ENCODE measurements at regions not wholly inside any gene's neighbourhood (a gene's known extent, or its start where the extent isn't known, plus 50 kb on each side); places are given as distances from the start of the nearest gene placed in this dataset.
"Not testable (repeated sequence)": the region's sequence is repeated elsewhere in the genome, so short reads cannot be mapped to it uniquely, and the experiment has no call there.

DNA sequence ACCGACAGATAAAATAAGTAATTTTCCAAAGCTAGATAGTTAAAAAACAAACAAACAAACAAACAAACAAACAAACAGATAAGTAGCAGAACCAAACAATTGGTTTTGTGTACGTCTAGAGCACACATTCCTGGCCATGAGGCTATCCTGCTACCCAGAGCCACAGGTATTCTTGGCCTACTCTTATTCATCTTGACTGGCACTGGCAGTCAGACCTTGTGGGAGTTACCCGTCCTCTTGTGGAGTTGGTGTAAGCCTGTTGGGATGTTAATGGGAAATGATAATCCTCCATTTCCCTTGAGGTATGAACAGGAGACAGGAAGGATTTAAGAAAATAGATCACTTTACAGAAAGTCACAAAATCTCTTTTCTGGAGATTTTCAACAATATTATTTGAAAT is 142.4 kb upstream of the MEOX2 start:
- 93 to 97% methylated on average over 2 to 3 of the region's 3 CpGs for WGBS, 2 experiments
- Histone ChIP-seq H3K4me3 (ENCODE audit: insufficient read depth, low read depth, low read length) (no peak overlapping the region), H3K9me3 (ENCODE audit: control insufficient read depth, low read length) (no peaks in the 10 kb centered on the region), H3K27ac (ENCODE audit: insufficient read depth, low read depth, low read length, poor library complexity, severe bottlenecking) (no peak overlapping the region), H3K27me3 (ENCODE audit: control insufficient read depth, insufficient read depth, low read length, poor library complexity, severe bottlenecking) (no peaks in the 10 kb centered on the region), H3K36me3 (ENCODE audit: control insufficient read depth, insufficient read depth, low read length) (no peaks in the 10 kb centered on the region), H3K4me1 (ENCODE audit: control insufficient read depth, insufficient read depth, low read length) (no peaks in the 10 kb centered on the region)

DNA sequence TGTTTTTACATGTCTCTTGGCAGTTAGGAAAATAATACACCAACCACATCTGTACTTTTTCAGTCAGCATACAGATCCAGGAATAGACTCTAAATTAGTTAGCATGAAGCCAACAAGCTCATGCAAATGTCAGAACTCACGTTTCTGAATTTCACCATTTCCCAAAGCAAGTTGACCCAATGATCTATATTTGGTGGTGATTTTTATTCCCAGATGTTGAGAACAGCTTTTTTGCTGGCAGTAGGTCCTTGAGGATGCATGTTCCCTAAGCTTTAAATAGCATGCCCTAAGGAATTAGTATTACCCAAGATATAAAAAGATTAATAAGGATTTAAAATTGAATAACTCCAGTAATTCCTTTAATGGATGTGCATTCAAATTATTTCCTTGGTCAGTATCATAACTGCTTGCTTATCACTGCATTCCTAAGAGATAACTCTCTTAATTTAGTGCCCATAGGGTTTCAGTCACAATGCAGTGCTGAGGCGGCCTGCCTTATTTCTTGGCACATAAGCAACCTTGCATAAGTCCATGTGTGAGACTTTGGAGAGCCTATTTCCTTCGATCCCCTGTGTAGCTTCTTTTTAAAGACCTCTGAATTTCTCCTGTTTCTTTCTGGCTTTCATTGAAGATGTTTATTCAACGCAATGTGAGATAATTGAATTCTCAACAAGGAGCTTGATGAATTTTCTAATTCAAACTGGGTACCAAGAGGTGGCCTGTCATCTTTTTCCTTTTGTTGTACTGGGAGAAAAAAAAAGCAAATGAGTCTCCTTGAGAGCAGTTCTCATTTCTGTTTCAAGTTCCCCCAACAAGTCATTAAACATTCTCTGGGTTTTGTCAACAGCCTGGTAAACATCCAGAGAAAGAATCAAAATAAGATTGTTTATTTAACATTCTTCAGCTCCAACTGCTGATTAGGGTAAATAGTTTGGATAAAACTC is 135.3 kb upstream of the MEOX2 start:
- no peak overlapping the region for H3K27ac ChIP-seq (ENCODE audit: insufficient read depth, low read depth, low read length, poor library complexity, severe bottlenecking)
- no peaks in the 10 kb centered on the region for H3K36me3 ChIP-seq (ENCODE audit: control insufficient read depth, insufficient read depth, low read length)
- no peaks in the 10 kb centered on the region for H3K27me3 ChIP-seq (ENCODE audit: control insufficient read depth, insufficient read depth, low read length, poor library complexity, severe bottlenecking)
- no peaks in the 10 kb centered on the region for H3K9me3 ChIP-seq (ENCODE audit: control insufficient read depth, low read length)
- H3K4me3 ChIP-seq (ENCODE audit: insufficient read depth, low read depth, low read length): no peak overlapping the region
- H3K4me1 ChIP-seq (ENCODE audit: control insufficient read depth, insufficient read depth, low read length): no peaks in the 10 kb centered on the region
- 86 to 96% methylated on average over 4 of the region's 4 CpGs for WGBS, 2 experiments

GRCh38 chr7:15820319-15820718 is 133.8 kb upstream of the MEOX2 start:
- Histone ChIP-seq H3K36me3 (ENCODE audit: control insufficient read depth, insufficient read depth, low read length) (no peaks in the 10 kb centered on the region), H3K9me3 (ENCODE audit: control insufficient read depth, low read length) (no peaks in the 10 kb centered on the region), H3K4me3 (ENCODE audit: insufficient read depth, low read depth, low read length) (no peak overlapping the region), H3K4me1 (ENCODE audit: control insufficient read depth, insufficient read depth, low read length) (no peaks in the 10 kb centered on the region), H3K27me3 (ENCODE audit: control insufficient read depth, insufficient read depth, low read length, poor library complexity, severe bottlenecking) (no peaks in the 10 kb centered on the region), H3K27ac (ENCODE audit: insufficient read depth, low read depth, low read length, poor library complexity, severe bottlenecking) (no peak overlapping the region)
- 94 to 95% methylated on average over 4 of the region's 4 CpGs for WGBS, 2 experiments

DNA sequence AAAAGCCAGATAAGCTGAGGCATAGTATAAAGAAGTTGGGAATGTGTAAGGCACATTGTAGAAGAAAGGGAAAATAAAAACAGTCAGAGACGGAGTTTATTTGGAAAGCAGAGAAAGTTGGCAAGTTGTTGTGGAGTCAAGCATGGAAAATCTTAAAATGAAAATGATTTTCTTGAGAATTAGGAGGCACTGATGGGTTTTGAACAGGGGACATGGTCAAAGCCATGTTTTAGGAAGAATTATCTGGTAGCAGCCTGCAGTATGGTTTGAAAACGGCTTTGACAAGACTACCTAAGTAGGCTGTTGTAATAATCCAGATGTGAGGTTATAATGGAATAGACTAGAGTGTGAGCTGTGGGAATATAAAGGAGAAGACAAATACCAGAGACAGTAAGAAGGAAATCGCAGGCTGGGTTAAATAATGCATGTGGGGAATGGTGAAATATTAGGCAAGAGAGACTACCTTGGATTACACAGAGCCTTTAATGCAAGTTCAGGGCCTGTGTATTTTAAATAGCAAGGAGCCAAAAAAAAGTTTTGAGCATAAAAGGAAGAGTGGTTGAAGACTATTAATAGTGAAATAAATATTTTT is 130.4 kb upstream of the MEOX2 start:
- Histone ChIP-seq H3K4me1 (ENCODE audit: control insufficient read depth, insufficient read depth, low read length) (no peaks in the 10 kb centered on the region), H3K27me3 (ENCODE audit: control insufficient read depth, insufficient read depth, low read length, poor library complexity, severe bottlenecking) (no peaks in the 10 kb centered on the region), H3K36me3 (ENCODE audit: control insufficient read depth, insufficient read depth, low read length) (no peaks in the 10 kb centered on the region), H3K9me3 (ENCODE audit: control insufficient read depth, low read length) (no peaks in the 10 kb centered on the region), H3K27ac (ENCODE audit: insufficient read depth, low read depth, low read length, poor library complexity, severe bottlenecking) (no peak overlapping the region), H3K4me3 (ENCODE audit: insufficient read depth, low read depth, low read length) (no peak overlapping the region)
- WGBS, 2 experiments: 94 to 96% methylated on average over 3 of the region's 3 CpGs

DNA sequence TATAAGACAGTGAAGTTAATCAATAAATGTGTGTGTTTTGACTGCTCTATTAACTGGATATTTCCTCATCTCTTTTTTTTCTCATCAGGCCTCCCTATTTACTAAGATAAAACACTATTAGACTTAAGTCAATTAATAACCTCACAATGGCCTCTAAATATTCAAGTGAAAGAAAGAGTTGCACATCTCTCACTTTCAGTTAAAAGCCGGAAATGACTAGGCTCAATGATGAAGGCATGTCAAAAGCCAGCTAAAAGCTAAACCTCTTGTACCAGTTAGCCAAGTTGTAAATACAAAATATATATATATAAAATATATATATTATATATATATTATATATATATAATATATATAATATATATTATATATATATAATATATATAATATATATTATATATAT is 127.0 kb upstream of the MEOX2 start:
- H3K27ac ChIP-seq (ENCODE audit: insufficient read depth, low read depth, low read length, poor library complexity, severe bottlenecking): no peak overlapping the region
- WGBS, 2 experiments: 80 to 93% methylated on average over 1 of the region's 1 CpG
- H3K4me1 ChIP-seq (ENCODE audit: control insufficient read depth, insufficient read depth, low read length): no peaks in the 10 kb centered on the region
- H3K36me3 ChIP-seq (ENCODE audit: control insufficient read depth, insufficient read depth, low read length): no peaks in the 10 kb centered on the region
- no peak overlapping the region for H3K4me3 ChIP-seq (ENCODE audit: insufficient read depth, low read depth, low read length)
- H3K9me3 ChIP-seq (ENCODE audit: control insufficient read depth, low read length): no peaks in the 10 kb centered on the region
- no peaks in the 10 kb centered on the region for H3K27me3 ChIP-seq (ENCODE audit: control insufficient read depth, insufficient read depth, low read length, poor library complexity, severe bottlenecking)

DNA sequence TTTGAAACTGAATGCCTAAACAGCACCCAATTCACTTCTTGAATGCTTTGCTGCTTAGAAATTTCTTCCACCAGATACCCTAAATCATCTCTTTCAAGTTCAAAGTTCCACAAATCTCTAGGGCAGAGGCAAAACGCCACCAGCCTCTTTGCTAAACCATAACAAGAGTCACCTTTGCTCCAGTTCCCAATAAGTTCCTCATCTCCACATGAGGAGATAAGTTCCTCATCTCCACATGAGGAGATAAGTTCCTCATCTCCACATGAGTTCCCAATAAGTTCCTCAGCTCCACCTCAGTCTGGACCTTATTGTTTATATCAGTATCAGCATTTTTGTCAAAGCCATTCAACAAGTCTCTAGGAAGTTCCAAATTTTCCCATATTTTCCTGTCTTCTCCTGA is 123.9 kb upstream of the MEOX2 start:
- H3K4me1 ChIP-seq (ENCODE audit: control insufficient read depth, insufficient read depth, low read length); H3K4me3 ChIP-seq (ENCODE audit: insufficient read depth, low read depth, low read length); H3K36me3 ChIP-seq (ENCODE audit: control insufficient read depth, insufficient read depth, low read length); H3K9me3 ChIP-seq (ENCODE audit: control insufficient read depth, low read length); H3K27ac ChIP-seq (ENCODE audit: insufficient read depth, low read depth, low read length, poor library complexity, severe bottlenecking); H3K27me3 ChIP-seq (ENCODE audit: control insufficient read depth, insufficient read depth, low read length, poor library complexity, severe bottlenecking): not testable (repeated sequence)
- WGBS, 2 experiments: 92 to 95% methylated on average over 1 of the region's 1 CpG

GRCh38 chr7:15809936-15810335 is 123.5 kb upstream of the MEOX2 start:
- not testable (repeated sequence) for H3K4me3 ChIP-seq (ENCODE audit: insufficient read depth, low read depth, low read length); H3K27me3 ChIP-seq (ENCODE audit: control insufficient read depth, insufficient read depth, low read length, poor library complexity, severe bottlenecking); H3K4me1 ChIP-seq (ENCODE audit: control insufficient read depth, insufficient read depth, low read length); H3K36me3 ChIP-seq (ENCODE audit: control insufficient read depth, insufficient read depth, low read length); H3K9me3 ChIP-seq (ENCODE audit: control insufficient read depth, low read length); H3K27ac ChIP-seq (ENCODE audit: insufficient read depth, low read depth, low read length, poor library complexity, severe bottlenecking)
- WGBS, 2 experiments: 93% methylated on average over 1 of the region's 1 CpG

GRCh38 chr7:15805891-15806290 is 119.4 kb upstream of the MEOX2 start:
- H3K4me1 ChIP-seq (ENCODE audit: control insufficient read depth, insufficient read depth, low read length): no peaks in the 10 kb centered on the region
- H3K9me3 ChIP-seq (ENCODE audit: control insufficient read depth, low read length): no peaks in the 10 kb centered on the region
- no peak overlapping the region for H3K27ac ChIP-seq (ENCODE audit: insufficient read depth, low read depth, low read length, poor library complexity, severe bottlenecking)
- 89 to 94% methylated on average over 2 of the region's 2 CpGs for WGBS, 2 experiments
- no peaks in the 10 kb centered on the region for H3K36me3 ChIP-seq (ENCODE audit: control insufficient read depth, insufficient read depth, low read length)
- H3K27me3 ChIP-seq (ENCODE audit: control insufficient read depth, insufficient read depth, low read length, poor library complexity, severe bottlenecking): no peaks in the 10 kb centered on the region
- H3K4me3 ChIP-seq (ENCODE audit: insufficient read depth, low read depth, low read length): no peak overlapping the region

DNA sequence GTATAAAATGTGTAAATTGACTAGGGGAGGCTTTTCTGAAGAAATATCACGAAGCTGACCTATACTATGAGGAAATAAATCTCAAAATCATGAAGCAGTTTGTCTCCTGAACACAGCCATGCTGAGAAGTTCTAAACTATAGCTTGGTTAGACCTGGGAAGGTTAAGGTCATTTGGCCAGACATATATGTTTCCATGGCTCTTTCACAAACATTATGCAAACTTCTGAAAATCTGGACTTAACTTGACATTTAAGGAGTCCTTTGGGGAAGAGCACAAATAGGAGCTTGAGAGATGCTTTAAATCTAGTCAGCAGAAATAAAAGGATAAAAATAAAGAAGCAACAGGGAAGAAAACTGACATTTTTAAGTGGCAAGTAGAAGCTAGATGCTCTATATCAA is 115.9 kb upstream of the MEOX2 start:
- Histone ChIP-seq H3K36me3 (ENCODE audit: control insufficient read depth, insufficient read depth, low read length) (no peaks in the 10 kb centered on the region), H3K4me1 (ENCODE audit: control insufficient read depth, insufficient read depth, low read length) (no peaks in the 10 kb centered on the region), H3K27me3 (ENCODE audit: control insufficient read depth, insufficient read depth, low read length, poor library complexity, severe bottlenecking) (no peaks in the 10 kb centered on the region), H3K4me3 (ENCODE audit: insufficient read depth, low read depth, low read length) (no peak overlapping the region), H3K9me3 (ENCODE audit: control insufficient read depth, low read length) (no peaks in the 10 kb centered on the region), H3K27ac (ENCODE audit: insufficient read depth, low read depth, low read length, poor library complexity, severe bottlenecking) (no peak overlapping the region)
- WGBS, 2 experiments: 82 to 92% methylated on average over 1 of the region's 1 CpG

- no peaks in the 10 kb centered on the region for H3K36me3 ChIP-seq (ENCODE audit: control insufficient read depth, insufficient read depth, low read length)
- H3K9me3 ChIP-seq (ENCODE audit: control insufficient read depth, low read length): no peaks in the 10 kb centered on the region
- no peak overlapping the region for H3K27ac ChIP-seq (ENCODE audit: insufficient read depth, low read depth, low read length, poor library complexity, severe bottlenecking)
- H3K4me1 ChIP-seq (ENCODE audit: control insufficient read depth, insufficient read depth, low read length): no peaks in the 10 kb centered on the region
- no peaks in the 10 kb centered on the region for H3K27me3 ChIP-seq (ENCODE audit: control insufficient read depth, insufficient read depth, low read length, poor library complexity, severe bottlenecking)
- H3K4me3 ChIP-seq (ENCODE audit: insufficient read depth, low read depth, low read length): no peak overlapping the region
- 88 to 91% methylated on average over 1 to 3 of the region's 3 CpGs for WGBS, 2 experiments
These were observed 115.1 kb upstream of the MEOX2 start for GRCh38 chr7:15801551-15801950.

Data from ectodermal cell (in vitro differentiated cells).